ENCODE measurements at regions not wholly inside any gene's neighbourhood (a gene's known extent, or its start where the extent isn't known, plus 50 kb on each side); places are given as distances from the start of the nearest gene placed in this dataset.
"Not testable (repeated sequence)": the region's sequence is repeated elsewhere in the genome, so short reads cannot be mapped to it uniquely, and the experiment has no call there.

DNA sequence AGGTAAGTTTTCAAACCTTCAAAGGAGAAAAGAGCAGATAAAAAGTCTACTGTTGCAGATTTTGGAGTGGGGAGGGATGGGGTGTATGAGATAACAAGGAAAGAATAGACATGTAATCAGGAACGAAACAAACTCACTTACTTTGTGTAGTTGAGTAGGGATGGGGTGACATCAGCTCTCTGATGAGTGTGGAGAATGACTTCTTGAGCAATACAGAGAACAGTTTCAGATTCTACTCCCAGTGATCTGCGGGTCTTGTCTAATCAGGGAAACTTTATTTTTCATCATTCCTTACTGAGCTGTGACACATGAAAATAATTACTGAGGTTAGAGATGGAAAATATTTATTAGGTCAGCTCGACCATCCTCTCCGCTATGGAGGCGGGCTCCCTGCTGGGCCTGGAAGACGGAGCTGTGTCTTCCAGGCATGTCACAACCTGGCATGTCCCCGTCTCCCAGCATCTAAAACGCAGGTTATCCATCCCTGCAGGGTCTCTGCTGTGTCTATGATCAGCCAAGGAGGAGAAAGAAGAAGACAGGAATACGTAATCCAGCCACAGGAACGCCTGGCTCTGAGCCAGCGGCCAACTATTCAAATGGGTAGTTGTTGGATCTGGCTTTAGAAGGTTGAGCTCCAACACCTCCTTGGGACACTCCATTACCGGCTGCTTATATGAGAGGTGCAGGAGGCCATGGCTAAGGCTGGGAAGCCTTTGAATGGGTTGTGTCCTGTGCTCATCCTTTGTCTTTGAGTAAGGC is 99.0 kb upstream of the SATB2 start:
- FAIRE-seq (no peak), DNase-seq (ENCODE audit: insufficient read length) (no peak)
- no peak for TF ChIP-seq POLR2AphosphoS5 (IDR thresholded peaks at IDR 0.05; ENCODE audit: low read depth, low read length)
- TF ChIP-seq TAF1 (IDR thresholded peaks at IDR 0.05; ENCODE audit: borderline replicate concordance, low read depth, low read length) = no peak
- TF ChIP-seq POLR2A (IDR thresholded peaks at IDR 0.05; ENCODE audit: low read depth, low read length) = no peak

DNA sequence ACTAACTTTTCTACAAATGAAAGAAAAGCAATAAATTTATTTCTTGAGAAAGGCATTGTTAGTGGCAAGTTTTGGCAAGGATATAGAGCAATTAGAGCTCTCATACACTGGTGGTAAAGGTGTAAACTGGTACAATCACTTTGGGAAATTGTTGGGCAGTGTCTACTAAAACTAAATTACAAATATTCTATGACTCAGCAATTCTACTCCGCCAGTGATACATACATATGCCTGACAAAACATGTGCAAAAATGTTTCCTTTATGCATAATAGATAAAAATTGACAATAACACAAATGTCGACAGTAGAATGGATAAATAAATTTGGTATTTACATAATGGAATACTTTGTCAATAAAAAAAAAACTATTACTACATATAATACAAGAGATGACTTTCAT is 96.3 kb upstream of the SATB2 start:
- no peak for FAIRE-seq
- DNase-seq (ENCODE audit: insufficient read length) = no peak
- no peak for TF ChIP-seq POLR2A (IDR thresholded peaks at IDR 0.05; ENCODE audit: low read depth, low read length)
- no peak for TF ChIP-seq TAF1 (IDR thresholded peaks at IDR 0.05; ENCODE audit: borderline replicate concordance, low read depth, low read length)
- TF ChIP-seq POLR2AphosphoS5 (IDR thresholded peaks at IDR 0.05; ENCODE audit: low read depth, low read length) = no peak

DNA sequence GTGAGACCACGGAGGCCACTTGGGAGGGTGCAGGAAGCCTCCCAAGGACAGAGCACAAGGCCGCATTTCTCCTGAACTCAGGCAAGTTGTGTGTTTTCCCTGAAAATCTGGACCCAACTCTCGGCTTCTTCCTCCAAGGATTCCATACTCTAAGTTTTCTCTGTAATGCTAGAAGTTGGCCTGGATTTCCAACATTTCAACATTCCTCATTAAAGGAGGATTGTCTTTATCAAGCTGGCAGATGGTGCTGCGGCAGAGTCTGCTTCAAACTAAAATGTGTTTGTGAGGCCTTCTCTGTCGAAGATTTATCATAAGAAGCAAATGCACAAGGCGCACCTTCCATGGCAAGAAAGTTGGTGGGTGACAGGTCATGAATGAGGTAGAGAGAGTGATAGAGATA is 94.4 kb upstream of the SATB2 start:
- no peak for DNase-seq (ENCODE audit: insufficient read length)
- FAIRE-seq = no peak
- TF ChIP-seq POLR2AphosphoS5 (IDR thresholded peaks at IDR 0.05; ENCODE audit: low read depth, low read length) (no peak), TAF1 (IDR thresholded peaks at IDR 0.05; ENCODE audit: borderline replicate concordance, low read depth, low read length) (no peak), POLR2A (IDR thresholded peaks at IDR 0.05; ENCODE audit: low read depth, low read length) (no peak)

DNA sequence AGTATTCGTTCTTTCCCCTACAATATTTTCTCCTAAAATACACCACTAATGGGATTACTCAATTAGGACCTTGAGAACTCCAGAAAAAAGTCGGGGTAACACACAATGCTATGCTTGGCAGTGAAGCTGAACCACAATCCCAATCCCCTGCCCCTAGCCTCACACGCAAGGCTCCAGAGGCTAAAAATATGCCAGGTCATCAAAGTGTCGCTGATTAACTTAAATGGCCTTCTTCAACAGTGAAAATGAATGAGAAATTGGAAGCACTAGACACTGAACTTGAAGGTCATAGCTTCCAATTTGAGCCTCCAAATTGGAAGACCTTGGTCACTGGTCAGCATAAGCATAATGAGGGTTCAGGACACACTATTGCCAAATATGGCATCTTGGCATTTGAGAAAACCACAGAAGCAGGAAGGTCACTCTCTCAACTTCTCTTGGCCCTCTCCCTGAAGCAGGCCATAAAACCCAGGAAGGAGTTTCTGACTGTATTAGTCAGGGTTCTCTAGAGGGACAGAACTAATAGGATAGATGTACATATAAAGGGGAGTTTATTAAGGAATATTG is 86.0 kb upstream of the SATB2 start:
- no peak for DNase-seq (ENCODE audit: insufficient read length)
- TF ChIP-seq POLR2A (IDR thresholded peaks at IDR 0.05; ENCODE audit: low read depth, low read length) = no peak
- TF ChIP-seq POLR2AphosphoS5 (IDR thresholded peaks at IDR 0.05; ENCODE audit: low read depth, low read length) = no peak
- TF ChIP-seq TAF1 (IDR thresholded peaks at IDR 0.05; ENCODE audit: borderline replicate concordance, low read depth, low read length) = no peak
- FAIRE-seq = no peak

DNA sequence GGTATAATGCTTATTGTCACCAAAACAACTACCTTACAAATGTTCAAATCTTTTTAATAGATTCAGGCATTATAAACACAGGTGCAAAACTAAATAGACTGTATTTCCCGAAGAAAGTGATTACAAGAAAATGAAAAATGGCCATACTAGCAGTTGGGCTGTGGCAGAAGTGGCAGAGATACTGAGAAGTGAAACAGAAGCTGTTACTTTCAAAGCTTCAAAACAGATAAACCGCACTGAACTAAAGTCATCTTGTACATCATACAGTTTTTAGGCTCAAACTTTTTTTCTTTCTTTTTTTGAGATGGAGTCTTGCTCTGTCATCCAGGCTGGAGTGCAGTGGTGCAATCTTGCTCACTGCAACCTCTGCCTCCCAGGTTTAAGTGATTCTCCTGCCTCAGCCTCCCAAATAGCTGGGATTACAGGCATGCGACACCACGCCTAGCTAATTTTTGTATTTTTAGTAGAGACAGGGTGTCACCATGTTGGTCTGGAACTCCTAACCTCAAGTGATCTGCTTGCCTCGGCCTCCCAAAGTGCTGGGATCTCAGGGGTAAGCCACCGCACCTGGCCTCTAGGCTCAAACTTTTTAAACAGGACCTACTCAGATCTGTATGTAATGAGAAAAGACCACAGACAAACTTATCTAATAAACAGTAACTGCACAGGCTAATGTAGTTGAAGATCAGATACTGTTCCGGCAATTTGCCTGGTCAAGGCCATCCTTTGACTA is 77.9 kb upstream of the SATB2 start:
- TF ChIP-seq POLR2A (IDR thresholded peaks at IDR 0.05; ENCODE audit: low read depth, low read length) (no peak), POLR2AphosphoS5 (IDR thresholded peaks at IDR 0.05; ENCODE audit: low read depth, low read length) (no peak), TAF1 (IDR thresholded peaks at IDR 0.05; ENCODE audit: borderline replicate concordance, low read depth, low read length) (no peak)
- DNase-seq (ENCODE audit: insufficient read length) (no peak), FAIRE-seq (no peak)

DNA sequence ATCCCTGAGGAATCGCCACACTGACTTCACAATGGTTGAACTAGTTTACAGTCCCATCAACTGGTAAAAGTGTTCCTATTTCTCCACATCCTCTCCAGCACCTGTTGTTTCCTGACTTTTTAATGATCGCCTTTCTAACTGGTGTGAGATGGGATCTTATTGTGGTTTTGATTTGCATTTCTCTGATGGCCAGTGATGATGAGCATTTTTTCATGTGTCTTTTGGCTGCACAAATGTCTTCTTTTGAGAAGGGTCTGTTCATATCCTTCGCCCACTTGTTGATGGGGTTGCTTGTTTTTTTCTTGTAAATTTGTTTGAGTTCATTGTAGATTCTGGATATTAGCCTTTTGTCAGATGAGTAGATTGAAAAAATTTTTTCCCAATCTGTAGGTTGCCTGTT is 76.1 kb upstream of the SATB2 start:
- not testable (repeated sequence) for DNase-seq (ENCODE audit: insufficient read length); FAIRE-seq

DNA sequence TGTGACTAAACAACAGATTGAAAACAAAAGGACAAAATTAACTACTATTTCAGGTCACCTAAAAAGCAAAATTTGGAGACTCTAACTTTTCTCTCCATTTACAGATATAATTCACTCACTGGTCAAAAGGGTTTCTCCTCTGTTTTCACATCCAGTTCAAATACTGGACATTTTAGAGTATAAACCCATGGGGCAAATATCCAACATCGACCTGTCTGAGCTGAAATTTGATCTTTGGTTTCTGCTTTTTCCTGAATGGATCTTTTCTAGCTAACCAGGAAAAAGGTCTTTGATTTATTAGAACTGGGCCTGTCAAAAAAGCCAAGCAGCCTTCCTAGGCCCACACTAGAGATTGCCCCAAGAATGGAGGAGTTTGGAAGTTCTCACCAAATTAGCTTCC is 69.3 kb upstream of the SATB2 start:
- FAIRE-seq (no peak), DNase-seq (ENCODE audit: insufficient read length) (no peak)
- TF ChIP-seq TAF1 (IDR thresholded peaks at IDR 0.05; ENCODE audit: borderline replicate concordance, low read depth, low read length) (no peak), POLR2A (IDR thresholded peaks at IDR 0.05; ENCODE audit: low read depth, low read length) (no peak), POLR2AphosphoS5 (IDR thresholded peaks at IDR 0.05; ENCODE audit: low read depth, low read length) (no peak)

DNA sequence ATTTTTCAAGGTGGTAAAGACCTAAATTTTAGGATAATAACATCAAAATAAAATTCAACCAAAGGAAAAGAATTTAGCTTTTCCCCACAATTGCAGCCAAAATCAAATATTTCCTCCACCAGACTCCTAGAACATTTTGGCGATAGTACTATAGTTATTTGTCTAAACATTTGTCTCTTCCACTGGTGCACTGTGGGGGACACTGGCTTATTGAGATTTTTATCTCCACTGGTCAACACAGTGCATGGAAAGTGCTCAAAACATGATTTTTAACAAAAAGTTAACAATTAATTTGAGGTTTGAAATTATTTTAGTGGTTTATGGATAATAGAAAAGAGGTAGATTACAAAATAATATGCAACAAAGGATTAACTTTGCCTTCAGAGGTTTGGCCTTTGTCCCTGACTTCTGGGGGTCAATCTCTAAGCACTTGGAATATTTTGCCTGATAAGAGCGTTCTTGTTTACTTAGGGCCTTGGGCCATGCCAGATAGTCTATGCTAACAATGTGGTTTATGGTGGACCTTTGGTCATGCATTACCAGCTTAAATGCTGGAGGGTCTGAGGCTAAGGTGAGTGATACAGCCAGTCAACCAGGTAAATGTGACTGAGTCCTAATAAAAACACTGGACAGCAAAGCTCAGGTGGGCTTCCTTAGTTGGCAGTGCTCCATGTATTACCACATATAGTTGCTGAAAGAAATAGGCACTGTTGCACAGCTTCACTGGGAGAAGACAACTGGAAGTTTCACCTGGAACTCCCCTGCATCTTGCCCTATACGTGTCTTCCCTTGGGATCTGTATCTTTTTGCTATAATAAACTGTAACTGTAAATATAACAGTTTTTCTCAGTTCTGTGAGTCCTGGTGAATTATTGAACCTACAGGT is 67.2 kb upstream of the SATB2 start:
- TF ChIP-seq POLR2AphosphoS5 (IDR thresholded peaks at IDR 0.05; ENCODE audit: low read depth, low read length) (no peak), POLR2A (IDR thresholded peaks at IDR 0.05; ENCODE audit: low read depth, low read length) (no peak), TAF1 (IDR thresholded peaks at IDR 0.05; ENCODE audit: borderline replicate concordance, low read depth, low read length) (no peak)
- FAIRE-seq (no peak), DNase-seq (ENCODE audit: insufficient read length) (no peak)

DNA sequence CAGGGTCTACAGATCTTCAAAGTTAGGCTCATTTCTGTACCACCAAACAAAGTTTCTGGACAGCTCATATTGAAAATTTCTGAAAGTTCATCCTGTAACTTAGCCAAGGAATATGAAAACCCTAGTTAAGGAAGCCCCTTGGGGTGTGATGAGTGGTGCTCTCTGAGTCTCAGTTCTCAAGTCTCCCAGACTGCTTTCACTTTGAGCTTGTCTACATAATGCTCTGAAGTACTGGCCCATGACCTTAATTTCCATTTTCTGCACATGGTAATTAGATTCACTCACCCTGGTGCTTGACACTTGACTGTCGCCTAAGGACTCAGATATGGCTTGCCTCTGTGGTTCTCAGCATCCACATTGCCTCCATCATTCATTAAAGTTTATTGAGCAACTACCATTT is 51.7 kb upstream of the SATB2 start:
- FAIRE-seq (no peak), DNase-seq (ENCODE audit: insufficient read length) (no peak)
- TF ChIP-seq POLR2AphosphoS5 (IDR thresholded peaks at IDR 0.05; ENCODE audit: low read depth, low read length) (no peak), POLR2A (IDR thresholded peaks at IDR 0.05; ENCODE audit: low read depth, low read length) (no peak), TAF1 (IDR thresholded peaks at IDR 0.05; ENCODE audit: borderline replicate concordance, low read depth, low read length) (no peak)
